ENCODE measurements at regions not wholly inside any gene's neighbourhood (a gene's known extent, or its start where the extent isn't known, plus 50 kb on each side); places are given as distances from the start of the nearest gene placed in this dataset.

DNA sequence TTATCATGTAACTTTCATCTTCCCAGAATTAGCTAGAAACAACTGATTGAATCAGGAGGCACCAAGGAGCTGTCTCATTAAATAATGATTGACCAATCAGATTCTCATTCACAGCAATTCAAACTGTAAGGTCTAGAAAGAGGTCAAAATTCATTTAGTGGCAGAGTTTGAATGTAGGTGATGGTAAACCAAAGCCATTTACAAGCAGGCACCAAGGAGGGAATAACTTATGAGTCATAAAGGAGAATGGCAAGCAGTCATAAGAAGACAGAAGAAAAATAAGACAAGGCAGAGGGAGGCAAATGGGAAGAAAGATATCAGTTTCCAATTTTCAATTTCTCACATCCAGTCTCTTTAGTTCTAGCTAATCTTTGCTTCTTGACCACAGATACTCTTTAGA, 52.9 kb upstream of the DEFB112 start:
- H3K4me2 ChIP-seq (ENCODE audit: insufficient read depth, low read length) = no peak overlapping the region
- no peak overlapping the region for H2AFZ ChIP-seq (ENCODE audit: low read length)
- no peaks in the 10 kb centered on the region for H3K4me1 ChIP-seq (ENCODE audit: insufficient read depth, low read length)
- TF ChIP-seq, protein P1, sequence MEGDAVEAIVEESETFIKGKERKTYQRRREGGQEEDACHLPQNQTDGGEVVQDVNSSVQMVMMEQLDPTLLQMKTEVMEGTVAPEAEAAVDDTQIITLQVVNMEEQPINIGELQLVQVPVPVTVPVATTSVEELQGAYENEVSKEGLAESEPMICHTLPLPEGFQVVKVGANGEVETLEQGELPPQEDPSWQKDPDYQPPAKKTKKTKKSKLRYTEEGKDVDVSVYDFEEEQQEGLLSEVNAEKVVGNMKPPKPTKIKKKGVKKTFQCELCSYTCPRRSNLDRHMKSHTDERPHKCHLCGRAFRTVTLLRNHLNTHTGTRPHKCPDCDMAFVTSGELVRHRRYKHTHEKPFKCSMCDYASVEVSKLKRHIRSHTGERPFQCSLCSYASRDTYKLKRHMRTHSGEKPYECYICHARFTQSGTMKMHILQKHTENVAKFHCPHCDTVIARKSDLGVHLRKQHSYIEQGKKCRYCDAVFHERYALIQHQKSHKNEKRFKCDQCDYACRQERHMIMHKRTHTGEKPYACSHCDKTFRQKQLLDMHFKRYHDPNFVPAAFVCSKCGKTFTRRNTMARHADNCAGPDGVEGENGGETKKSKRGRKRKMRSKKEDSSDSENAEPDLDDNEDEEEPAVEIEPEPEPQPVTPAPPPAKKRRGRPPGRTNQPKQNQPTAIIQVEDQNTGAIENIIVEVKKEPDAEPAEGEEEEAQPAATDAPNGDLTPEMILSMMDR (IDR thresholded peaks at IDR 0.05; ENCODE audit: extremely low read depth, low read depth, low read length) = no peak
- H3K27ac ChIP-seq (ENCODE audit: low read depth, low read length) = no peak overlapping the region
- H3K9me3 ChIP-seq (ENCODE audit: low read depth, low read length) = peaks cover 2% of the 10 kb centered on the region
- no peak overlapping the region for H3K4me3 ChIP-seq (ENCODE audit: insufficient read depth, low read length)
- no peaks in the 10 kb centered on the region for H3K27me3 ChIP-seq (ENCODE audit: insufficient read depth, low read length)
- no peaks in the 10 kb centered on the region for H3K36me3 ChIP-seq (ENCODE audit: insufficient read depth, low read length)
- no peak for DNase-seq (ENCODE audit: insufficient read length, low spot score, missing footprints)
- H4K20me1 ChIP-seq (ENCODE audit: insufficient read depth, low read length) = no peaks in the 10 kb centered on the region
- H3K79me2 ChIP-seq (ENCODE audit: insufficient read depth, low read length) = no peaks in the 10 kb centered on the region

DNA sequence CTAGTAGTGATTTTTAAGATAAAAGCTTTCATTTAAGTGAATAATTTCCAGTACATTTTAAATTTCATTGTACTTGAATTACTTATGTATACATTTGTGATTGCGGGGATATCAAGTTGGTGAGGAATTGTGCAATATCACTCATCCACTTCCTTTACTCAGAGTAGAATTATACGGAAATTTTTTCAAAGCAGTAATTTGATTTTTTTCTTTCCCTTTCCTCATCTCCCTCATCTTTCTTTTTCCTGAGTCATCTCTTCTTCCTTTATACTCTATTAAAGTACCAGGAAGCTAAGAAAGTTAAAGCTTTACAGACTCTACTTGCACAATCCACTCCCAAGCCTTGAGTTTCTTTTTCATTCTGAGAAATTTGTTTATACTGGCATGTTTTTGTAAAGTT, 60.9 kb upstream of the DEFB112 start:
- no peaks in the 10 kb centered on the region for H4K20me1 ChIP-seq (ENCODE audit: insufficient read depth, low read length)
- TF ChIP-seq, protein P1 (IDR thresholded peaks at IDR 0.05; ENCODE audit: extremely low read depth, low read depth, low read length) = no peak
- H3K27me3 ChIP-seq (ENCODE audit: insufficient read depth, low read length) = no peaks in the 10 kb centered on the region
- H3K9me3 ChIP-seq (ENCODE audit: low read depth, low read length) = no peaks in the 10 kb centered on the region
- no peak overlapping the region for H3K4me2 ChIP-seq (ENCODE audit: insufficient read depth, low read length)
- H3K4me3 ChIP-seq (ENCODE audit: insufficient read depth, low read length) = no peak overlapping the region
- H2AFZ ChIP-seq (ENCODE audit: low read length) = no peak overlapping the region
- H3K4me1 ChIP-seq (ENCODE audit: insufficient read depth, low read length) = no peaks in the 10 kb centered on the region
- no peak overlapping the region for H3K27ac ChIP-seq (ENCODE audit: low read depth, low read length)
- H3K36me3 ChIP-seq (ENCODE audit: insufficient read depth, low read length) = no peaks in the 10 kb centered on the region
- H3K79me2 ChIP-seq (ENCODE audit: insufficient read depth, low read length) = no peaks in the 10 kb centered on the region
- DNase-seq (ENCODE audit: insufficient read length, low spot score, missing footprints) = no peak

DNA sequence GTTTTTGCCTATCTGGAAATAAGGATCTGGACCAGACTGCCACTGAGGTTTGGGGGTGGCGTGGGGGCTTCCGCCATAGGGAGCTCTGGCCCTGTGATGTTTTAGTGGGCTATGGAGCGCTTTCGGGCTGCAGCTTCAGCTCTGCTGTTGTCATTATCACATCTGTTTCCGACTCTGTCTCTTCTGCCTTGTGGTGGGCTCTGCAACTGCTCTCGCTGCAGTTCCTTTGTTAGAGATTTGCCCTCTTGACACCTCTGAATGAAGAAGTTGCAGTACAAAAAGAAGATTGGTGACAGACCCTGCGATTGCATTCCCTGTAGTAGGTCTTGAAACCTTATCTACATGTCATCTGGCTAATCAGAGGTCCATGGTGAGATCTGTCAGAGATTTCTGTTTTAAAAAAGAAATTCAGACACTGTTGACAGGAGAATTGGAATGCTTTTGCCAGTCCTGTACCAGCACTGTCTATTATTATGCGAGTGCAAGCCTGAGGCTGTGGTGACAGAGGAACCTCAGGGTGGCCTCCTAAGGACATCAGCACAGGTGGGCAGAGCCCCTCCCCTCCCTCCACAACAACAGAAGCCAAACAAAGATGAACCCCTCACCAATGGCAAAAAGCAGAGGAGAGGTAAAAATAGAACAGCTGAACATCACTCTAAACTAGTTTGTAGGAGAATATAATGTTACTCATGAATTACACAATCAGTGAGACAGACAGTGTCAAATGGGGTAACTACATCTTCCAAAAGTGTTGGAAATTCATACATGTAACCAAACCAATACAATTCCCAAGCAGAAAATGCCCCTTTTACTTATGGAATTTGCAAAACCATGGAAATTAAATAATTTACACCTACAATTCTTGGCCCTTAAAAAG, 63.5 kb upstream of the DEFB112 start:
- Histone ChIP-seq H3K36me3 (ENCODE audit: insufficient read depth, low read length) (no peaks in the 10 kb centered on the region), H3K4me2 (ENCODE audit: insufficient read depth, low read length) (no peak overlapping the region), H2AFZ (ENCODE audit: low read length) (no peak overlapping the region), H3K27me3 (ENCODE audit: insufficient read depth, low read length) (no peaks in the 10 kb centered on the region), H3K79me2 (ENCODE audit: insufficient read depth, low read length) (no peaks in the 10 kb centered on the region), H3K4me1 (ENCODE audit: insufficient read depth, low read length) (no peaks in the 10 kb centered on the region), H3K4me3 (ENCODE audit: insufficient read depth, low read length) (no peak overlapping the region), H3K27ac (ENCODE audit: low read depth, low read length) (no peak overlapping the region), H4K20me1 (ENCODE audit: insufficient read depth, low read length) (no peaks in the 10 kb centered on the region), H3K9me3 (ENCODE audit: low read depth, low read length) (no peaks in the 10 kb centered on the region)
- peak; percentile 29 for DNase-seq (ENCODE audit: insufficient read length, low spot score, missing footprints)
- TF ChIP-seq, protein P1 (IDR thresholded peaks at IDR 0.05; ENCODE audit: extremely low read depth, low read depth, low read length) = no peak

DNA sequence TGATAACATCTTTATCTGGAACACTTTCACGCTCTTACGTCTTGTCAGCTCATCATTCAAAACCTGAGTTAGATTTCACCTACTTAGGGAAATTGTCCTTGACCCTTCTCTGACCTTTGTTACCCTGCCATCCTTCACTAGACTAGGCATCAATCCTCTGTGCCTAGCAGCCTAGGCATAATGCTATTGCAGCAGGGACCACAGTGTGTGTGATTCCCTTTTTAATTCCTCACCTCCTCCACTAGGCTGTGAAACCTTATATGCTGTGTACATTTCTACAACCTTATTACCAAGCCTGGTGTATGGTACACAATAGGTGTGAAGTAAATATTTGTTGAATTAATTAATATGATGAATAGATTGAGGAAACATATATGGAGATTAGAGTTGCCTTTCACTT, 66.7 kb upstream of the DEFB112 start:
- H3K79me2 ChIP-seq (ENCODE audit: insufficient read depth, low read length) = no peaks in the 10 kb centered on the region
- no peaks in the 10 kb centered on the region for H3K4me1 ChIP-seq (ENCODE audit: insufficient read depth, low read length)
- no peak overlapping the region for H3K4me2 ChIP-seq (ENCODE audit: insufficient read depth, low read length)
- H3K9me3 ChIP-seq (ENCODE audit: low read depth, low read length) = no peaks in the 10 kb centered on the region
- H3K4me3 ChIP-seq (ENCODE audit: insufficient read depth, low read length) = no peak overlapping the region
- DNase-seq (ENCODE audit: insufficient read length, low spot score, missing footprints) = no peak
- no peaks in the 10 kb centered on the region for H4K20me1 ChIP-seq (ENCODE audit: insufficient read depth, low read length)
- no peaks in the 10 kb centered on the region for H3K27me3 ChIP-seq (ENCODE audit: insufficient read depth, low read length)
- no peaks in the 10 kb centered on the region for H3K36me3 ChIP-seq (ENCODE audit: insufficient read depth, low read length)
- H2AFZ ChIP-seq (ENCODE audit: low read length) = no peak overlapping the region
- no peak overlapping the region for H3K27ac ChIP-seq (ENCODE audit: low read depth, low read length)
- TF ChIP-seq, protein P1 (IDR thresholded peaks at IDR 0.05; ENCODE audit: extremely low read depth, low read depth, low read length) = no peak

Data from osteoblast (primary cell).